Motor neuron (in vitro differentiated cells): ENCODE measurements at regions not wholly inside any gene's neighbourhood (a gene's known extent, or its start where the extent isn't known, plus 50 kb on each side); places are given as distances from the start of the nearest gene placed in this dataset.

Experiments used
- ATAC-seq, 8 experiments: fragments of 200-7000 bp; cut with Tn5 transposase; replicated peaks in 6 of 8; 2 replicates each; pipeline ENCODE4 v1.8.0; 2021; ENCODE audit warnings: mild to moderate bottlenecking in 8 of 8, moderate library complexity in 8 of 8
- H3K27ac ChIP-seq, 2 donors: fragments of 250-450 bp; sonication (Bioruptor Pico); 2 replicates each; pipeline ENCODE4 v1.9.0; 2021; ENCODE audit warnings: antibody characterized with exemption in 2 of 2, mild to moderate bottlenecking in 2 of 2, moderate library complexity in 1 of 2
- H3K4me1 ChIP-seq, 2 donors: fragments of 250-450 bp; sonication (Bioruptor Pico); replicated peaks in 1 of 2; 2 replicates each; pipeline ENCODE4 v1.6.1; 2021; ENCODE audit warnings: antibody characterized with exemption in 2 of 2, mild to moderate bottlenecking in 2 of 2, moderate library complexity in 1 of 2
- H3K4me3 ChIP-seq, 5 donors: fragments of 250-450 bp; sonication (Bioruptor Pico); 2 replicates each; pipeline ENCODE4 v1.9.0; 2021; ENCODE audit warnings: antibody characterized with exemption in 5 of 5, mild to moderate bottlenecking in 5 of 5, moderate library complexity in 4 of 5
- WGBS, 10 experiments: fragments of 450-650 bp; shearing (Covaris generic); methylation state at CpG; one replicate each; pipeline ENCODE4 v1.0.0; 2022; 5-methylcytosine and 5-hydroxymethylcytosine counted together
- in situ Hi-C, 9 experiments: fragments of 400-800 bp; cut with MboI; loops; one replicate each; pipeline ENCODE4 v1.15.0; 2021; ENCODE audit warnings: low sequenced_read_pairs in 9 of 9, low pct_unique_long_range_greater_than_20kb in 2 of 9; ENCODE audit not compliant: unreplicated experiment in 9 of 9

GRCh38 chr4:10971800-10972401 lies 287.3 kb upstream of the CLNK start:
- peak in 6 of 8 experiments; percentile 24 to 98 (median 36) for ATAC-seq
- no peaks in the 10 kb centered on the region for H3K4me1 ChIP-seq
- H3K27ac ChIP-seq = no peak overlapping the region
- no peak overlapping the region for H3K4me3 ChIP-seq
- 10 to 100% (median 67%) methylated on average over 1 to 4 of the region's 4 CpGs; no CpG with 5 or more reads in 2 of the 10 experiments for WGBS, 10 experiments
- in situ Hi-C loops = no loop called here

- ATAC-seq = no peak
- WGBS, 10 experiments = 0 to 82% (median 32%) methylated on average over 1 to 5 of the region's 5 CpGs
- H3K4me1 ChIP-seq = peaks cover 9 to 13% of the 10 kb centered on the region in 2 donors
- H3K4me3 ChIP-seq = no peak overlapping the region
- in situ Hi-C loops = no loop called here
- no peak overlapping the region for H3K27ac ChIP-seq
Observed at GRCh38 chr4:10965196-10965595, 280.6 kb upstream of the CLNK start.

GRCh38 chr4:10963958-10964703 lies 279.6 kb upstream of the CLNK start:
- in situ Hi-C loops = no loop called here
- no peak overlapping the region for H3K4me3 ChIP-seq
- ATAC-seq = peak in 3 of 8 experiments; percentile 24 to 37 (median 35)
- no peak overlapping the region for H3K27ac ChIP-seq
- H3K4me1 ChIP-seq = peaks cover 9 to 13% of the 10 kb centered on the region in 2 donors
- 0 to 92% (median 40%) methylated on average over 2 to 6 of the region's 11 CpGs; no CpG with 5 or more reads in 2 of the 10 experiments for WGBS, 10 experiments

- no peak overlapping the region for H3K4me3 ChIP-seq
- no peak overlapping the region for H3K27ac ChIP-seq
- in situ Hi-C loops = no loop called here
- H3K4me1 ChIP-seq = peaks cover 9 to 13% of the 10 kb centered on the region in 2 donors
- ATAC-seq = no peak
- 6 to 100% (median 96%) methylated on average over 1 to 5 of the region's 5 CpGs; no CpG with 5 or more reads in 1 of the 10 experiments for WGBS, 10 experiments
Observed at GRCh38 chr4:10963241-10963640, 278.7 kb upstream of the CLNK start.

- Histone ChIP-seq H3K4me1 (peaks cover 9 to 13% of the 10 kb centered on the region in 2 donors), H3K27ac (no peak overlapping the region), H3K4me3 (no peak overlapping the region)
- WGBS, 10 experiments = 20 to 100% (median 66%) methylated on average over 1 of the region's 1 CpG; no CpG with 5 or more reads in 4 of the 10 experiments
- in situ Hi-C loops = no loop called here
- ATAC-seq = no peak
Observed at GRCh38 chr4:10962246-10962645, 277.7 kb upstream of the CLNK start.

GRCh38 chr4:10960389-10960788 lies 275.8 kb upstream of the CLNK start:
- Histone ChIP-seq H3K27ac (no peak overlapping the region), H3K4me1 (peaks cover 9 to 13% of the 10 kb centered on the region in 2 donors), H3K4me3 (no peak overlapping the region)
- 0 to 100% (median 87%) methylated on average over 1 to 5 of the region's 5 CpGs; no CpG with 5 or more reads in 2 of the 10 experiments for WGBS, 10 experiments
- in situ Hi-C loops = no loop called here
- no peak for ATAC-seq

- Histone ChIP-seq H3K4me1 (peaks cover 3 to 5% of the 10 kb centered on the region in 2 donors), H3K27ac (no peak overlapping the region), H3K4me3 (no peak overlapping the region)
- in situ Hi-C loops = no loop called here
- 0 to 100% (median 85%) methylated on average over 1 of the region's 1 CpG; no CpG with 5 or more reads in 2 of the 10 experiments for WGBS, 10 experiments
- no peak for ATAC-seq
Observed at GRCh38 chr4:10959586-10959985, 275.0 kb upstream of the CLNK start.

GRCh38 chr4:10958226-10958856 lies 273.8 kb upstream of the CLNK start:
- in situ Hi-C loops = no loop called here
- no peak overlapping the region for H3K4me3 ChIP-seq
- 0 to 60% (median 28%) methylated on average over 1 to 5 of the region's 5 CpGs; no CpG with 5 or more reads in 2 of the 10 experiments for WGBS, 10 experiments
- H3K4me1 ChIP-seq = no peaks in the 10 kb centered on the region
- H3K27ac ChIP-seq = no peak overlapping the region
- no peak for ATAC-seq

- Histone ChIP-seq H3K4me1 (no peaks in the 10 kb centered on the region), H3K4me3 (no peak overlapping the region), H3K27ac (no peak overlapping the region)
- in situ Hi-C loops = no loop called here
- no peak for ATAC-seq
- 0 to 88% (median 68%) methylated on average over 1 to 2 of the region's 2 CpGs; no CpG with 5 or more reads in 3 of the 10 experiments for WGBS, 10 experiments
Observed at GRCh38 chr4:10951306-10951705, 266.7 kb upstream of the CLNK start.

GRCh38 chr4:10949039-10949733 lies 264.6 kb upstream of the CLNK start:
- 34 to 100% (median 83%) methylated on average over 1 to 4 of the region's 6 CpGs for WGBS, 10 experiments
- Histone ChIP-seq H3K4me1 (no peaks in the 10 kb centered on the region), H3K4me3 (no peak overlapping the region), H3K27ac (no peak overlapping the region)
- in situ Hi-C loops = no loop called here
- ATAC-seq = no peak

GRCh38 chr4:10947898-10948297 lies 263.3 kb upstream of the CLNK start:
- WGBS, 10 experiments = 14 to 100% (median 80%) methylated on average over 1 to 4 of the region's 4 CpGs; no CpG with 5 or more reads in 3 of the 10 experiments

GRCh38 chr4:10944321-10944720 lies 259.8 kb upstream of the CLNK start:
- H3K4me3 ChIP-seq = no peak overlapping the region
- WGBS, 10 experiments = 0 to 100% (median 86%) methylated on average over 1 of the region's 1 CpG; no CpG with 5 or more reads in 5 of the 10 experiments
- no peaks in the 10 kb centered on the region for H3K4me1 ChIP-seq
- ATAC-seq = no peak
- in situ Hi-C loops = no loop called here
- no peak overlapping the region for H3K27ac ChIP-seq

More at GRCh38 chr4:10947898-10948297, 263.3 kb upstream of the CLNK start:
- no peak for ATAC-seq
- in situ Hi-C loops = no loop called here
- no peak overlapping the region for H3K4me3 ChIP-seq
- H3K4me1 ChIP-seq = no peaks in the 10 kb centered on the region
- H3K27ac ChIP-seq = no peak overlapping the region

- in situ Hi-C loops = no loop called here
- ATAC-seq = no peak
- WGBS, 10 experiments = 0 to 100% (median 96%) methylated on average over 1 of the region's 1 CpG; no CpG with 5 or more reads in 4 of the 10 experiments
- Histone ChIP-seq H3K4me1 (no peaks in the 10 kb centered on the region), H3K27ac (no peak overlapping the region), H3K4me3 (no peak overlapping the region)
Observed at GRCh38 chr4:10942156-10942555, 257.6 kb upstream of the CLNK start.
